CD4-positive, alpha-beta memory T cell (primary cell): ENCODE measurements at regions not wholly inside any gene's neighbourhood (a gene's known extent, or its start where the extent isn't known, plus 50 kb on each side); places are given as distances from the start of the nearest gene placed in this dataset.

Source experiments
- CTCF ChIA-PET: fragments of 350-600 bp; sonication (Branson Sonifier 250); formaldehyde crosslinking; loops from one replicate; lab custom pipeline; 2021; ENCODE audit warnings: inconsistent platforms; ENCODE audit not compliant: partially characterized antibody; lab: Charles Lee
- POLR2A ChIA-PET: fragments of 350-600 bp; sonication (Branson Sonifier 250); formaldehyde crosslinking; loops from one replicate; lab custom pipeline; 2021; ENCODE audit not compliant: partially characterized antibody; lab: Charles Lee
- DNase-seq, 5 donors: peaks; one replicate each; pipeline versions ENCODE4 v3.0.0 to v3.0.0-alpha.2; 2020 to 2022; ENCODE audit warnings: mixed read lengths in 1 of 5
- H3K27ac ChIP-seq: one replicate; pipeline ENCODE4 v1.7.0; 2013; ENCODE audit warnings: low read depth, low read length
- H3K27me3 ChIP-seq: 2 replicates; pipeline ENCODE4 v1.7.0; 2013; ENCODE audit warnings: mild to moderate bottlenecking, low read length, moderate library complexity; ENCODE audit not compliant: insufficient read depth
- H3K36me3 ChIP-seq: 2 replicates; pipeline ENCODE4 v1.7.0; 2013; ENCODE audit warnings: mild to moderate bottlenecking, low read length, moderate library complexity; ENCODE audit not compliant: insufficient read depth
- H3K4me1 ChIP-seq: 2 replicates; pipeline ENCODE4 v1.7.0; 2013; ENCODE audit warnings: mild to moderate bottlenecking, low read length, moderate library complexity; ENCODE audit not compliant: insufficient read depth
- H3K4me3 ChIP-seq, 2 donors: one replicate each; pipeline ENCODE4 v1.7.0; 2013; ENCODE audit warnings: low read length in 2 of 2, mild to moderate bottlenecking in 1 of 2
- H3K9me3 ChIP-seq, 2 donors: one replicate each; pipeline ENCODE4 v1.7.0; 2013; ENCODE audit warnings: low read length in 2 of 2, control low read depth in 1 of 2; ENCODE audit not compliant: control insufficient read depth in 1 of 2
- H3K27ac Mint-ChIP-seq, 7 donors: one replicate each; pipeline ENCODE4 v1.8.0; 2020 to 2021; ENCODE audit warnings: mixed read lengths in 7 of 7, mild to moderate bottlenecking in 6 of 7, inconsistent platforms in 3 of 7, moderate library complexity in 3 of 7
- H3K27me3 Mint-ChIP-seq, 2 donors: one replicate each; pipeline ENCODE4 v1.8.0; 2020 to 2021; ENCODE audit warnings: mixed read lengths in 2 of 2
- H3K36me3 Mint-ChIP-seq, 2 donors: one replicate each; pipeline ENCODE4 v1.8.0; 2020 to 2021; ENCODE audit warnings: mixed read lengths in 2 of 2, inconsistent platforms in 1 of 2, mild to moderate bottlenecking in 1 of 2
- H3K4me1 Mint-ChIP-seq, 4 donors: one replicate each; pipeline ENCODE4 v1.8.0; 2020 to 2021; ENCODE audit warnings: mixed read lengths in 4 of 4, mild to moderate bottlenecking in 1 of 4
- H3K4me3 Mint-ChIP-seq, 8 donors: one replicate each; pipeline ENCODE4 v1.8.0; 2020 to 2021; ENCODE audit warnings: mixed read lengths in 8 of 8, mild to moderate bottlenecking in 7 of 8, moderate library complexity in 6 of 8, inconsistent platforms in 3 of 8
- H3K9me3 Mint-ChIP-seq, 8 donors: one replicate each; pipeline ENCODE4 v1.8.0; 2020 to 2021; ENCODE audit warnings: mixed read lengths in 8 of 8, mild to moderate bottlenecking in 5 of 8, inconsistent platforms in 3 of 8, moderate library complexity in 1 of 8
- intact Hi-C: fragments of 100-400 bp; cut with micrococcal nuclease; formaldehyde crosslinking; loops from one replicate; pipeline ENCODE4 v1.15.1; 2023

GRCh38 chr1:208556461-208556860 lies 312.3 kb upstream of the PLXNA2 start:
- Mint-ChIP-seq H3K36me3 (no peaks in the 10 kb centered on the region), H3K9me3 (peaks cover 0 to 3% (median 0%) of the 10 kb centered on the region in 8 donors), H3K4me3 (no peak overlapping the region), H3K4me1 (no peaks in the 10 kb centered on the region), H3K27me3 (peaks cover 0 to 6% of the 10 kb centered on the region in 2 donors), H3K27ac (no peak overlapping the region)
- H3K36me3 ChIP-seq: no peaks in the 10 kb centered on the region
- no peak overlapping the region for H3K4me3 ChIP-seq
- DNase-seq: no peak
- ChIA-PET POLR2A (no interaction called here), CTCF (no interaction called here)
- no peak overlapping the region for H3K27ac ChIP-seq
- no peaks in the 10 kb centered on the region for H3K4me1 ChIP-seq
- H3K27me3 ChIP-seq: no peaks in the 10 kb centered on the region
- no peaks in the 10 kb centered on the region for H3K9me3 ChIP-seq
- intact Hi-C loops: no loop called here

DNA sequence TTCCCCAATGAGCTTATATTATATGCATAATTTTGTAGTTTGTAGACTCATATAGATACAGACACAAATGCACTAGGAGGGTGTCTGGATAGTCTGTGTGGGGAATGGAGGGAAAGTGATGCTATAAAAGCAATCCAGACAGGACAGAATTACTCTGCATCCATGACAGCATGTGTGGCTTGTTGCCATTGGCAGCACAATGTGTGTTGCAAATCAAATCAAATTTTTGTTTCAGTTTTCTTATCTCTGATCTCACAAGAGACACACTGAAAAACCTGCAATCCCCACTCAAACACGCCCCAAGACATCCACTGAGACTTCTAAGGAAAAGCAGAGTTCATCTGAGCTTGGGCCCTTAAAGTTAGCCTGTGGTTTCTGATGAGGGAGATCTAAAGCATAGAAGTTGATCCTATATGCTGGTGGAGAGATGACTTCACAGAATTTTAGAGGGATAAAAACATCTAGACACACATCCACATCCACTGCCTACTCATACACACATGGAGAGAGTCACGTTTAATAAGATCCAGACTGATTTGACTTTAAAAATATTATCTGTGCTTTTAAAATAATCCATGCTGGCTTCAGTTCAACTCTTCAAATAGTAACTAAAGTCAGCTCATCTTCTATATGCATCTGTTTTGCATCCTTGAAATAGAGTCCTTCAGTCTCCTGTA lies 313.0 kb upstream of the PLXNA2 start:
- no peak overlapping the region for H3K27ac ChIP-seq
- POLR2A ChIA-PET: no interaction called here

DNA sequence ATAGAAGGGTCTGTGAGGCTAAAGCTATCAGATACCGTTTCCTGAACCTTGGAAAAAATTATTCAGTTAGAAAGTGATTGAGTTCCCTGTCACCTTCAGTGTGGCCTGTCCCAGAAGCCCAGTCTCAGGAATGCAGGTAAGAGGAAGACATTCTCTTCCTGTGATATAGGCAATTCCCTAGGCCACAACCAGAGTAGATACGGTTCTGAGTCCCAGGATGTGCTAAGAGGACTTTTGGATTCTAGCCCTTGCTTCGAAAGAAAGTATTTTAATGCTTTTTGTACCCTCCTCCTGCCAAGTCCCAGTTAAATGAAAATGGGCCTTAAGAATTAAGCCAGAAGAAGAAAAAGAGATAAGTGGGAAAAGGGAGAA lies 313.5 kb upstream of the PLXNA2 start:
- Histone ChIP-seq H3K27ac (no peak overlapping the region), H3K27me3 (no peaks in the 10 kb centered on the region), H3K36me3 (no peaks in the 10 kb centered on the region), H3K9me3 (no peaks in the 10 kb centered on the region), H3K4me1 (no peaks in the 10 kb centered on the region), H3K4me3 (no peak overlapping the region)
- POLR2A ChIA-PET: no interaction called here
- H3K9me3 Mint-ChIP-seq: peaks cover 0 to 6% (median 0%) of the 10 kb centered on the region in 8 donors
- intact Hi-C loops: no loop called here
- H3K27ac Mint-ChIP-seq: no peak overlapping the region
- H3K4me3 Mint-ChIP-seq: no peak overlapping the region
- H3K4me1 Mint-ChIP-seq: no peaks in the 10 kb centered on the region
- peaks cover 0 to 5% of the 10 kb centered on the region in 2 donors for H3K27me3 Mint-ChIP-seq
- DNase-seq: no peak
- no peaks in the 10 kb centered on the region for H3K36me3 Mint-ChIP-seq
- CTCF ChIA-PET: no interaction called here

More for the DNA sequence above, 313.0 kb upstream of the PLXNA2 start:
- H3K36me3 ChIP-seq: no peaks in the 10 kb centered on the region
- peaks cover 0 to 7% (median 0%) of the 10 kb centered on the region in 8 donors for H3K9me3 Mint-ChIP-seq
- H3K4me1 ChIP-seq: no peaks in the 10 kb centered on the region
- no peak overlapping the region for H3K4me3 Mint-ChIP-seq
- intact Hi-C loops: no loop called here
- no peaks in the 10 kb centered on the region for H3K27me3 ChIP-seq
- peaks cover 0 to 5% of the 10 kb centered on the region in 2 donors for H3K27me3 Mint-ChIP-seq
- H3K36me3 Mint-ChIP-seq: no peaks in the 10 kb centered on the region
- H3K4me1 Mint-ChIP-seq: no peaks in the 10 kb centered on the region
- no peaks in the 10 kb centered on the region for H3K9me3 ChIP-seq
- DNase-seq: no peak
- H3K27ac Mint-ChIP-seq: no peak overlapping the region
- CTCF ChIA-PET: no interaction called here
- no peak overlapping the region for H3K4me3 ChIP-seq

DNA sequence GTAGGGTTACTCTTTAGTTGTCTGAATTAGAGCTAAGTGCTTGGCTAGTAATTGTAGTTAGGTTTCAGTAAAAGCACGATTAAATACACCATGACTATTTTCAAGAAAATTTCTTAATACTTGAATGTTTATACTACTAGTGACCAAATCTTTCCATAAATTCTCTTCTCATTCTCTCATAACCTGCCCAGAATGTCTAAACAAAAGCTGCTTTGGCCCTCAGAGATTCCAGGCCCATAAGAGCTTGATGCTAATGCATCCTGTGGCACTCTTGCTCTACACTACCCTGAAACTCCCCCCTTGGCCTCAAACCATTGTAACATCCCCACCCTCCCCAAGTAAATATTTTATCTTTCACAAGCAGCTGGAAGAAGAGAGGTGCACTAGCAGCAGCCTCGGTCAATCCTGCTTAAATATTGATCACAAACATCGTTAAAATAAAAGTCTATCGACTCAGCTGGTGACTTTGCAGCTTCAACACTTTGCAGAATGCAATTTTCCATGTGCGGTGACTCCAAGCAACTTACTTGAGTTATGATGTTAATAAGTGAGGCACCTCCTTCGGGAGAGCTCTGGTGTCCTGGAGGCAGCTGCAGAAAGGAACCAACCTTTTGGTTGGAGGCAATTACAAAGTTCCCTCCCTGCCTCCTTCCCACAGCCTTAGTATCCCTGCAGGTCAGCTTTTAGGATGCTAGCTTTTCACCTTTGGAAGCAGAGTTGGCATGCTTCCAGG lies 315.6 kb upstream of the PLXNA2 start:
- Histone ChIP-seq H3K4me1 (no peaks in the 10 kb centered on the region), H3K36me3 (no peaks in the 10 kb centered on the region), H3K27ac (no peak overlapping the region), H3K4me3 (no peak overlapping the region), H3K27me3 (no peaks in the 10 kb centered on the region), H3K9me3 (no peaks in the 10 kb centered on the region)
- no peak overlapping the region for H3K27ac Mint-ChIP-seq
- ChIA-PET POLR2A (no interaction called here), CTCF (no interaction called here)
- H3K4me1 Mint-ChIP-seq: no peaks in the 10 kb centered on the region
- H3K4me3 Mint-ChIP-seq: no peak overlapping the region
- peaks cover 0 to 5% of the 10 kb centered on the region in 2 donors for H3K27me3 Mint-ChIP-seq
- no peaks in the 10 kb centered on the region for H3K36me3 Mint-ChIP-seq
- intact Hi-C loops: no loop called here
- no peak for DNase-seq
- H3K9me3 Mint-ChIP-seq: peaks cover 0 to 5% (median 0%) of the 10 kb centered on the region in 8 donors

DNA sequence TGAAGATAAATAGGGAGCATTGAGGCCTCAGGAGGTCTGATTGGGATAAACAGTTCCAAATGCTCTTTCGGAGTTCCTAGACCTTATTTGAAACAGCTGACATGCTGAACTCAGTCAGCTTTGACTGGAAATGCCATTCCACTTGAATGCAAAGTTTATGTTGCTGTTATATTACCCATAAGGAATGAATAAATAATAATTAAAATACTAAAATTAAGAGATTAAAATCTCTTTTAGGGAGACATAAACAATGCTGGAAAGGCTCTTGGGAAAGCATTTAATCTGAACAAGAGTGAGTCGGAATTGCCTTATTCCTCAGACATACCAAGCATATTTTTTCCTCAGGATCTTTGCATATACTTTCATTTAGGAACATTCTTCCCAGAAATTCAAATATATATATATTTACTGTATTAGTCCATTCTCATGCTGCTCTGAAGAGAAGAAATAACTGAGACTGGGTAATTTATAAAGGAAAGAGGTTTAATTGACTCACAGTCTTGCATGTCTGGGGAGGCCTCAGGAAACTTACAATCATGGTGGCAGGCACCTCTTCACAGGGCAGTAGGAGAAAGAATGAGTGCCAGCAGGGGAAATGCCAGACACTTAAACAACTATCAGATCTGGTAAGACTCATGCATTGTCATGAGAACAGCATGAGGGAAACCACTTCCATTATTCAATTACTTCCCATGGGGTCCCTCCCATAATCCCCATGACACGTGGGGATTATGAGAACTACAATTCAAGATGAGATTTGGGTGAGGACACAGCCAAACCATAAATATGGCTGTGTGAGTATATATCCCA lies 318.2 kb upstream of the PLXNA2 start:
- Histone ChIP-seq H3K4me1 (no peaks in the 10 kb centered on the region), H3K9me3 (no peaks in the 10 kb centered on the region), H3K27ac (no peak overlapping the region), H3K4me3 (no peak overlapping the region), H3K27me3 (no peaks in the 10 kb centered on the region), H3K36me3 (no peaks in the 10 kb centered on the region)
- POLR2A ChIA-PET: no interaction called here
- H3K36me3 Mint-ChIP-seq: no peaks in the 10 kb centered on the region
- peaks cover 2 to 8% of the 10 kb centered on the region in 2 donors for H3K27me3 Mint-ChIP-seq
- DNase-seq: no peak
- CTCF ChIA-PET: no interaction called here
- H3K4me1 Mint-ChIP-seq: no peaks in the 10 kb centered on the region
- intact Hi-C loops: no loop called here
- H3K9me3 Mint-ChIP-seq: peaks cover 0 to 5% (median 0%) of the 10 kb centered on the region in 8 donors
- no peak overlapping the region for H3K27ac Mint-ChIP-seq
- H3K4me3 Mint-ChIP-seq: no peak overlapping the region

GRCh38 chr1:208564466-208564865 lies 320.3 kb upstream of the PLXNA2 start:
- intact Hi-C loops: no loop called here
- Mint-ChIP-seq H3K4me3 (no peak overlapping the region), H3K27me3 (peaks cover 2 to 10% of the 10 kb centered on the region in 2 donors), H3K27ac (no peak overlapping the region), H3K4me1 (no peaks in the 10 kb centered on the region), H3K9me3 (peaks cover 0 to 11% (median 3%) of the 10 kb centered on the region in 8 donors), H3K36me3 (no peaks in the 10 kb centered on the region)
- POLR2A ChIA-PET: no interaction called here
- CTCF ChIA-PET: no interaction called here
- Histone ChIP-seq H3K27me3 (no peaks in the 10 kb centered on the region), H3K36me3 (no peaks in the 10 kb centered on the region), H3K27ac (no peak overlapping the region), H3K9me3 (no peaks in the 10 kb centered on the region), H3K4me3 (no peak overlapping the region), H3K4me1 (no peaks in the 10 kb centered on the region)
- DNase-seq: no peak

DNA sequence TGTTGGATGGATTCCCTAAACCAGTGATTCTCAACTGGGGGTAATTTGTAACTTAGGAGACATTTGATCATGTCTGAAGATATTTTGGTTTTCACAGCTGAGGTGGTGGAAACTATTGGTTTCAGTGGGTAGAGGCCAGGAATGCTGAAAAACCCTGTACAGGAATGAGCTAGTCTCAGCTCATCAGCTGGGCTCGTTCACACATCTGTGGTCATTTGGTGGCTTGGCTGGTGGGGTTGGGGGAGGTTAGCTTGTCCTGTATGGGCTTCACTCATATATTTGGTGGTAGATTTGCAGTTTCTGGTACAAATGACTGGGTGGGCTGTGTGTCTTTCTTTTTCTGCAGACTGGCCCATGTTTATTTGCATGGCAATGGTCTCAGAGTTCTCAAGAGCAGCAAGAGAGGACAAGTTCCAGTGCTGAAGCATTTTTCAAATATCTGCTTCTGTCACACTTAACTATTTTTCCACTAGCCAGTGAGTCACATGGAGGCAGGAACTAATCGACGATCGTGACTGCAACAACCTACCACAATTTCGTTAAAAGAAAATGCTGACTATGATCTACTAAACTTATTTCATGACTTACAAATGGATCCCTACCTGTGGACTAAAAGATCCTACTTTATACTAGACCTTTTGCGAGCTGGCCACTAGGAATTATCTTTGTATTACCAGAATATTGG lies 321.7 kb upstream of the PLXNA2 start:
- ChIA-PET POLR2A (no interaction called here), CTCF (no interaction called here)
- no peak for DNase-seq
- intact Hi-C loops: no loop called here
- no peaks in the 10 kb centered on the region for H3K4me1 Mint-ChIP-seq
- H3K27me3 Mint-ChIP-seq: peaks cover 6 to 10% of the 10 kb centered on the region in 2 donors
- Histone ChIP-seq H3K27ac (no peak overlapping the region), H3K9me3 (no peaks in the 10 kb centered on the region), H3K4me1 (no peaks in the 10 kb centered on the region), H3K27me3 (no peaks in the 10 kb centered on the region), H3K36me3 (no peaks in the 10 kb centered on the region), H3K4me3 (no peak overlapping the region)
- H3K36me3 Mint-ChIP-seq: no peaks in the 10 kb centered on the region
- H3K9me3 Mint-ChIP-seq: peaks cover 0 to 20% (median 6%) of the 10 kb centered on the region in 8 donors
- H3K27ac Mint-ChIP-seq: no peak overlapping the region
- H3K4me3 Mint-ChIP-seq: no peak overlapping the region
